Effector CD4-positive, alpha-beta T cell (primary cell): ENCODE measurements at regions not wholly inside any gene's neighbourhood (a gene's known extent, or its start where the extent isn't known, plus 50 kb on each side); places are given as distances from the start of the nearest gene placed in this dataset.
"Not testable (repeated sequence)": the region's sequence is repeated elsewhere in the genome, so short reads cannot be mapped to it uniquely, and the experiment has no call there.

Experiments used
- DNase-seq: peaks from one replicate; pipeline ENCODE4 v3.0.0-alpha.2; 2020

- peak; percentile 21 for DNase-seq
Measured at GRCh38 chr14:106766551-106767277, 1240.3 kb downstream of the TMEM121 start.

DNA sequence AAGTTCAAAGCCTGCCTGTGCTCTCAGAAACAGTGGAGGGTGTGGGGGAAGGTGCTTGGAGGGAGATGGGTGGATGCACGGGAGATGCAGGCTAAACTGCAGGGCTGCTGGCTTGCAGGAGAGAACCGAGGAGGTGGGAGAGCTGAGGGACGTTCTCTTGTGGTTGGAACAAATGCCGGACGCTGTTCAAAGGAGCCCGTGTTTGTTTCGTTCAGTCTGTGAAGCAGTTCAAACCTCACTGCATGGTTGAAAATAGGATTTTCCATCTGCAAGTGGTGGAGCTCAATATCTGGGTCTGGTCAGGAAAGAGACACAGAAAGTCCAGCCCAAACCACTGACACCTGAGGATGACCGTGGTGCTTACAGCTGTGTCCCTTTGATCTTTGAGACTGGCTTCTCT is 1241.8 kb downstream of the TMEM121 start:
- DNase-seq, result not testable (repeated sequence)

DNA sequence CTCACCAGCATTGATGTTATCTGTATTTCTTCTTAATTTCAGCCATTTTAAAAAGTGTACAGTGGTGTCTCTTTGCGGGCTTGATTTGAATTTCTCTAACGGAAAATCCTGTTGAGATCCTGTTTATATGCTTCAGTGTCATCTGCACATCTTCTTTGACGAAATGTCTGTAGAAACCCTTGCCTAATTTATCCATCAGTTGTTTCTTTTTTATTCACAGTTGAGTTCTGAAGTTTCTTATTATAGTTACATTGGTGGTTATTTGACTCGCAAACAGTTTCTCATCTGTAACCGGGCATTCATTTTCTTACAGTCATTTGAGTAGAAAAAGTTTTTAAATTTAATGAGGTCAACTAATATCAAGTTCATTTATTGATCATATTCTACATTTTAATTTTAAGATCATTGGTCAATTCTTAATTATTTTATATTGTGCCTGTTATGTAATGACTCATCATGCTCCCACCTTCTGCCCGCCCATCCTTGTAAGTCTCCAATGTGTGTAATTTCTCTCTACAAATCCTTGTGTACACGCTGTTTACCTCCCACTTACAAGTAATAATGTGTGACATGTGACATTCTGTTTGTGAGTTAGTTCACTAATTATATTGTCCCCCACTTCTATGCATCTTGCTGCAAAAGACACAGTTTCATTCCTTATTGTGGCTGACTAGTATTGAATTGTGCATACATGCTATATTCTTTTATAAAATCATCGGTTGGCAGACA is 1242.8 kb downstream of the TMEM121 start:
- DNase-seq, result not testable (repeated sequence)

DNA sequence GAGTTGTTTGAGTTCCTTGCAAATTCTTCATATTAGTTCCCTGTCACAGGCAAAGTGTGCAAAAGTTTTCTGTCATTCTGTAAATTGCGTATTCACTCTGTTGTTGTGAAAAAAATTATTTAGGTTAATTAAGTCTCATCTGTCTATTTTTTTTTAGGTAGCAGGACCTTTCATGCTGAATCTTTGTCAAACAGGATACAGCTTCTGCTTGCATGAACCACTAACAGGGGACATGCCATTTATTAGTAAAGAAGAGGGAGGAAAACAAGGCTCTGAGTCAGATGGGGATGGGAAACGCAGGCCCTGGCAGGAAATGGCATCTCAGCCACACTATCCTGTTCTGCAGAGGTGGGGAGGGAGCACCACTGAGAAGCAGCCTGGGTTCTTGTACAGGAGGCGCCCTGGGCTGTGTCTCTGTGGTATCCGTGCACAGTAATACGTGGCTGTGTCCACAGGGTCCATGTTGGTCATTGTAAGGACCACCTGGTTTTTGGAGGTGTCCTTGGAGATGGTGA is 1243.8 kb downstream of the TMEM121 start:
- not testable (repeated sequence) for DNase-seq

DNA sequence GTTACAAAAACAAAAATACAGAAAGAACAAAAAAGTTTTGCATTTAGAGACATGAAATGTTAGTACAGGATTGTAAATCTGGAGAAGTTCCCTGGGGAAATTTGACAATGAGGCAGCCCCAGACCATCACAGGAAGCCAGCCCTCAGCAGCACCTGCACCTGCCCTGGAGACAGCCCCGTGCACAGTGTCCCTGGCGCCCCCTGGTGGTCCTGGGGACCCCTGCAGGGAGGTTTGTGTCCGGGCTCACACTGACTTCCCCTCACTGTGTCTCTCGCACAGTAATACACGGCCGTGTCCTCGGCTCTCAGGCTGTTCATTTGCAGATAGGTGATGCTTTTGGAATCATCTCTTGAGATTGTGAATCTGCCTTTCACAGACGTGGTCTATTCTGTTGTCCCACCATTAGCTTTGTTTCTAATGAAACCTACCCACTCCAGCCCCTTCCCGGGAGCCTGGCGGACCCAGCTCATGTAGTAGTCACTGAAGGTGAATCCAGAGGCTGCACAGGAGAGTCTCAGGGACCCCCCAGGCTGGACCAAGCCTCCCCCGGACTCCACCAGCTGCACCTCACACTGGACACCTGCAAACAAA is 1248.6 kb downstream of the TMEM121 start:
- DNase-seq, result peak; percentile 71

GRCh38 chr14:106776395-106776983 is 1250.1 kb downstream of the TMEM121 start:
- no peak for DNase-seq

GRCh38 chr14:106778986-106779385 is 1252.6 kb downstream of the TMEM121 start:
- no peak for DNase-seq

GRCh38 chr14:106786697-106787096 is 1260.3 kb downstream of the TMEM121 start:
- DNase-seq, result no peak

- no peak for DNase-seq
Measured at GRCh38 chr14:106787626-106788025, 1261.2 kb downstream of the TMEM121 start.

GRCh38 chr14:106788534-106788933 is 1262.2 kb downstream of the TMEM121 start:
- DNase-seq, result no peak

DNA sequence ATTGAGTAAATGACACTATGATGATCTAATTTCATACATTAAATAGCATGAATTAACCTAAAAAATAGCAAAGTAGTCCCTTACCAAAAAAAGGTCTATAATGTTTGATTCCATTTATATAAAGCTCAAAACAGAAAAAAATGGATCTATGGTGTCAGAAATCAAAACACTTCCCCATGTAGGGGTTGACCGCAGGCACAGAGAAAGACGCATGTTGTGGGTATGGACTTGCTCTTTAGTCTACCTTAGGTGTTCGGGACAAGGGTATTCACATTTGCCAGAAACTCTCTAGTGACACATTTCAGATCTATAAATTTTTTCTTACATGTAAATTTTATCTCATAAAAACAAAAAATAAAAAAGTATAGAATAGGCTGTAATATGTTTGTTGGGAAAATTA is 1262.9 kb downstream of the TMEM121 start:
- DNase-seq, result no peak

DNA sequence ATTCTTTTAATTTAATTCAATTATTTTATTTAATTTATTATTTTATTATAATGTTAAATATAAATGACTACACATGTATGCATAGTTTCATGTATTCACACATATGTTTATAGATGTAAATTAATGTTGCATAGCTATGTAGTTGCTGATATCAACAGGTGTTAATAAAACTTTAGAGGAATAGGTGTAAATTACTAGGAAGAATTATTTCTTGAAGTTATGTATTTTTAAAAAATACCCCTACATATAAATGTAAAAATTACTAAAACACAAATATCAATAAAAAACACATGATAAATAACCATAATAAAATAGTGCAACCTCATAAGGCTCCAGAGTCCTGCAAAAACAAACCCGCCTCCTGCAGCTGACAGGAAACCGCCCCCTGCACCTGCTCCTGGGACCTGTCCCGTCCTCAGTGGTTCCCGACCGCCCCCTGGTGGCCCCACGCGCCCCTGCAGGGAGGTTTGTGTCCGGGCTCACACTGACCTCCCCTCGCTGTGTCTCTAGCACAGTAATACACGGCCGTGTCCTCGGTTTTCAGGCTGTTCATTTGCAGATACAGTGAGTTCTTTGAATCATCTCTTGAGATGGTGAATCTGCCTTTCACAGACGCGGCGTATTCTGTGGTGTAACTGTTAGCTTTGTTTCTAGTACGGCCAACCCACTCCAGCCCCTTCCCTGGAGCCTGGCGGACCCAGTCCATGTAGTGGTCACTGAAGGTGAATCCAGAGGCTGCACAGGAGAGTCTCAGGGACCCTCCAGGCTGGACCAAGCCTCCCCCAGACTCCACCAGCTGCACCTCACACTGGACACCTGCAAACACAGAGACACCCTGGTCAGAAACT is 1264.0 kb downstream of the TMEM121 start:
- DNase-seq, result peak; percentile 52

DNA sequence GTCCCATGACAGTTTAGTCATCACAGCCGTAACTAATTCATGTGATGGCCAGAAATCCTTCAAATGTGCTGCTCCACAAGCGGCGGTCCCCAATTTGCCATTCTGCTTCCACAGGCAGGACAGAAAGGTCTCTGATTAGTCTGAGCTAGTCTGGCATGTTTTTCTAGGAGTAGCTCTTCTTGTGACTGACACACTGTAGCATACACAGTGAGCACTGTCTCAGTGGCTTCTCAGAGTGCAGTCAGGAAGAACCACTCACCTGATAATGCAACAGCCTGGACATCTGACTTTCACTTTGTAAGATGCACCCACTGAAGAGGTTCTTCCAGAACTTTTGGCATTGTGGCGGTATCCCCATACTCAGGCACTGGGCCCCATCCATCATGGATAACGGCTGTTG is 1266.2 kb downstream of the TMEM121 start:
- DNase-seq, result no peak

- DNase-seq, result not testable (repeated sequence)
Measured at GRCh38 chr14:106798166-106798565, 1271.8 kb downstream of the TMEM121 start.

DNA sequence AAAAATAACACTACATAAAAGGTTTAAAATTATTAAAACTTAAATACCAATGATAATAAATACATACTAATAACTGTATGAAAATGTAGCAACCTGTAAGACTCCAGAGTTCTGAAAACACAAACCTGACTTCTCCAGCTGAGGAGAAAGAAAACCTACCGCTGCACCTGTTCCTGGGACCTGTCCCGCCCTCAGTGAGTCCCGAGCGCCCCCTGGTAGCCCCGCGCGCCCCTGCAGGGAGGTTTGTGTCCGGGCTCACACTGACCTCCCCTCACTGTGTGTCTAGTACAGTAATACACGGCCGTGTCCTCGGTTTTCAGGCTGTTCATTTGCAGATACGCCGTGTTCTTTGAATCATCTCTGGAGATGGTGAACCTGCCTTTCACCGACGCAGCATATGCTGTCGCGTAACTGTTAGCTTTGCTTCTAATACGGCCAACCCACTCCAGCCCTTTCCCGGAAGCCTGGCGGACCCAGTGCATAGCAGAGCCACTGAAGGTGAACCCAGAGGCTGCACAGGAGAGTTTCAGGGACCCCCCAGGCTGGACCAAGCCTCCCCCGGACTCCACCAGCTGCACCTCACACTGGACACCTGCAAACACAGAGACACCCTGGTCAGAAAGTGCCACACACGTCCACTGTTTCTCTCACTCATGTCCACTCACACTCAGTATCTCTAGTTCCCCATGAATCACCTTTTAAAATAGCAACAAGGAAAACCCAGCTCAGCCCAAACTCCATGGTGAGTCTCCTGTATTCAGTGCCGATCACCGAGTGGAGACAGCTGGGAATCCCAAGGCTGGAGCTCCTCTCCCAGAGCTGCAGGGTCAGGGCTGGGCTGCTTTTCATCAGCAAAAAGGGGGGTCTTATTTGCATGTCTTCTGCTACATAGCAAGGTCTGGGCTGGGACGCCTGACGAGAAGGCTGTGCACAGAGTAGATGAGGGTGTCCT is 1276.3 kb downstream of the TMEM121 start:
- no peak for DNase-seq

DNA sequence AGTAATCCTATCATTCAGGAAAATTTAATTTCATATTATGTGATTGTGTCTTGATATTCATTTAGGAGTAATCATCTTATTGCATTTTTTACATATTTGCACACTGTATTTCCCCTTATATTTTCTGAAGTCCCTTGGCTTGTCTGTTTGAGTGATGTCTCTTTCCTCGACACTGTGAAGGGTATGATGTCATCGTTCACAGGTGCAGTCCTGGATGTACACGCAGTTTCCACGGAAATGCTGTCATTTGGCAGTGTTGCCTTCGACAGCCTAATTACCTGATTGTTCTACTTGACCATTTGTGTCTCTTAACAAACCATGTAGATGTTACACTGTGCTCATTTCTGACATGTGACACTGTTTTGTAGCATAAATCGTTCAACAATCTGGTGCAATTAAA is 1277.0 kb downstream of the TMEM121 start:
- DNase-seq, result no peak

- no peak for DNase-seq
Measured at GRCh38 chr14:106807493-106807892, 1281.1 kb downstream of the TMEM121 start.

DNA sequence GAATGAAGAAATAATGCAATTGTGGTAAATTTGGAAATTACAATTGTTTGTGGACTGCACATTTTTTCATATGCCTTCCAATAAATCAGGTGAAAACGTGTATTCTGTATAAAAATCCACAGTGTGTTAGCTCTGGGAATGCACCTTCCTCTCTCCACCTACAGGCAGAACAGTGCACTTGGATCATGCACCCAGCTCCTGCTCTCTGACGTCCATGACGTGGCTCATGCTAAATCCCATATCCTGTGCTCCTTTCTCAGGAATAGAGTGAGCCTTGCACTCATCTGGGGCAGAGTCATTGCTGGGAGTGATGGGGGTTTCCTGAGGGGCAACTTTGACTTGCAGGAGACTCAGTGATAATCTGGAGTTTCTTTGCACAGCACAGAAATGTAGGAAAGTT is 1282.1 kb downstream of the TMEM121 start:
- no peak for DNase-seq

GRCh38 chr14:106808907-106809306 is 1282.5 kb downstream of the TMEM121 start:
- no peak for DNase-seq

DNA sequence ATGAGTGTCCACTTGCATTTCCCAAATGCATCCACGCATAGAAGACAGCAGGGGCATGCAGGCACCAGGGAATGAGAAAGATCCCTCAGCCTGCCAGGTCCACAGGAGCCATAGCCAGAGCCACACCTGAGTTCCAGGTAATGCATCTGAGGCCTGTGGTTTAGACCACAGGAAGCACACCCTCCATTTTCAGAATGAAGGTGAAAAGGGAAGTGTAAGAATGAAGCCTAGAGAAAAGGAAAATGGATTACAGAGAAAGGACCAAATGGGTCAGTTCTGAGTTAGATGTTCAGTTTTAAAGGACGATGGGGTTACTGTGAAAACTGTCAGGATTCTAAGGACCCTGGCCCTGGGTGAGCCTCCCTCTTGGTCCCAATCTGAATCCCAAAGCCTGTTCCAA is 1283.2 kb downstream of the TMEM121 start:
- no peak for DNase-seq

GRCh38 chr14:106810168-106810567 is 1283.8 kb downstream of the TMEM121 start:
- DNase-seq, result not testable (repeated sequence)
